ENCODE measurements at regions not wholly inside any gene's neighbourhood (a gene's known extent, or its start where the extent isn't known, plus 50 kb on each side); places are given as distances from the start of the nearest gene placed in this dataset.

DNA sequence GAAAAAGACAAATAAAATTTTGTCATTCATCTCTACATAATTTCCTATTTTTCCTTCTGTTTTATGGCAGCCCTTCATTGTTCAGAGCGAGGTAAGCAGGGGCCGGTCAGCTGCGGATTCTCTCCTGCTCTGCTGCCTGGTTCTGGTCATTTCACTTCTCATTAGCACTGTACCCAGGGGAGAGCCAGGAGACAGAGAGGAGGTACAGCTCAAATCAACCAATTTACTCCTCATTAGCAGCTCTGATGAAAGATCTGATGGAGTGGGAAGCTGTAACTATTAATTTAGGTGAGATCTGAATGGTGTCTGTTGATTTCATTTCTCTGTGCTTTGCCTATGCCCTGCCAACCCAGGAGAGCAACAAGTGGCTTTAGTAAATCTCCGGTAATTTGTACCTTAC is 241.5 kb upstream of the PFKP start:
- ATAC-seq = no peak
- no peaks in the 10 kb centered on the region for H3K9me3 ChIP-seq
- 86 to 94% (median 91%) methylated on average over 4 of the region's 4 CpGs for WGBS, 3 donors
- intact Hi-C loops (cut with DNase I) = no loop called here
- no peak for DNase-seq
- H3K27me3 ChIP-seq (ENCODE audit: insufficient read depth in 3 of 3, low read length in 2 of 3) = no peaks in the 10 kb centered on the region
- no peak for TF ChIP-seq CTCF (IDR thresholded peaks at IDR 0.05)
- H3K27ac ChIP-seq = no peak overlapping the region
- H3K4me3 ChIP-seq = no peak overlapping the region
- no peaks in the 10 kb centered on the region for H3K36me3 ChIP-seq (ENCODE audit: insufficient read depth in 1 of 2, low read depth in 1 of 2)
- no peaks in the 10 kb centered on the region for H3K4me1 ChIP-seq

GRCh38 chr10:2817940-2818636 is 249.3 kb upstream of the PFKP start:
- H3K36me3 ChIP-seq (ENCODE audit: insufficient read depth in 1 of 2, low read depth in 1 of 2) = no peaks in the 10 kb centered on the region
- ATAC-seq = no peak
- WGBS, 3 donors = 74 to 81% (median 78%) methylated on average over 20 of the region's 20 CpGs
- no peak overlapping the region for H3K4me3 ChIP-seq
- DNase-seq = no peak
- peaks cover 0 to 2% (median 0%) of the 10 kb centered on the region in 3 donors for H3K27me3 ChIP-seq (ENCODE audit: insufficient read depth in 3 of 3, low read length in 2 of 3)
- no peak for TF ChIP-seq CTCF (IDR thresholded peaks at IDR 0.05)
- no peaks in the 10 kb centered on the region for H3K4me1 ChIP-seq
- no peak overlapping the region for H3K27ac ChIP-seq
- intact Hi-C loops (cut with DNase I) = no loop called here
- H3K9me3 ChIP-seq = no peaks in the 10 kb centered on the region

DNA sequence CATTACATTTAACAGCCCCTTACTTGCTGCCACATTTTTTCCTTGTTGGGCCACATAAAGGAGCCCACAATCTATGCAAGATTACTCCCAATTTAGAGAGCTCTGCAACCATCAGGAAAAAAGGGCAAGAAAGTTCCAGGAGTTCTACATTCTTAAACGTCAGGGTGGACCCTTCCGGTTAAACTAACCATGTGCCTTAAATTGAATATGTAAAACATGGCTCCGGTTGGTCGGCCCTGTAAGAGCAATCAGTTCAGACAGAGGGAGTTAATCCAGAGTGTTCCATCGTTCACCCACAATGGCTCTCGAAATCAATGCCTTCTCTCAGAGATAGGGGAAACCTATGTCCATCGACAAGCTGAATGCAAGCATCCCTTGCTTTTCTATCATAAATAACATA is 253.7 kb upstream of the PFKP start:
- DNase-seq (no peak), ATAC-seq (no peak)
- H3K9me3 ChIP-seq = no peaks in the 10 kb centered on the region
- intact Hi-C loops (cut with DNase I) = no loop called here
- peaks cover 0 to 2% (median 0%) of the 10 kb centered on the region in 3 donors for H3K27me3 ChIP-seq (ENCODE audit: insufficient read depth in 3 of 3, low read length in 2 of 3)
- H3K36me3 ChIP-seq (ENCODE audit: insufficient read depth in 1 of 2, low read depth in 1 of 2) = no peaks in the 10 kb centered on the region
- TF ChIP-seq CTCF (IDR thresholded peaks at IDR 0.05) = no peak
- H3K27ac ChIP-seq = no peak overlapping the region
- 86 to 89% (median 88%) methylated on average over 7 of the region's 7 CpGs for WGBS, 3 donors
- H3K4me1 ChIP-seq = no peaks in the 10 kb centered on the region
- H3K4me3 ChIP-seq = no peak overlapping the region

DNA sequence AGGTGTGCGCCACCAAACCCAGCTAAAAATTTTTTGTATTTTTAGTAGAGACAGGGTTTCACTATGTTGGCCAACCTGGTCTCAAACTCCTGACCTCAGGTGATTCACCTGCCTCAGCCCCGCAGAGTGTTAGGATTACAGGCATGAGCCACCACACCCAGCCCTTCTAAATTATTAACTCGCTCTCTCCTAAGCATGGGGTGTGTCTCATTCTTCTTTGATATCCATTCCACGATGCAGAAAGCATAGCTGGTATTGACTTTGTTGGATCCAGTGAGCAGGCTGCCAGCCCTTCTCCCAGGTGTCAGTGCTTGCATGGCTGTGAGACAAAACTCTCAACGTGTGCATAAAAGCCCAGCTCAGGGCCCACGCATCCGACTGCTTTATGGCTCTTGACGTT is 254.1 kb upstream of the PFKP start:
- WGBS, 3 donors = 58 to 70% (median 64%) methylated on average over 8 of the region's 8 CpGs
- DNase-seq = no peak
- H3K36me3 ChIP-seq (ENCODE audit: insufficient read depth in 1 of 2, low read depth in 1 of 2) = no peaks in the 10 kb centered on the region
- peaks cover 0 to under 1% (median 0%) of the 10 kb centered on the region in 3 donors for H3K27me3 ChIP-seq (ENCODE audit: insufficient read depth in 3 of 3, low read length in 2 of 3)
- no peak overlapping the region for H3K27ac ChIP-seq
- ATAC-seq = no peak
- no peaks in the 10 kb centered on the region for H3K4me1 ChIP-seq
- intact Hi-C loops (cut with DNase I) = no loop called here
- no peak overlapping the region for H3K4me3 ChIP-seq
- H3K9me3 ChIP-seq = no peaks in the 10 kb centered on the region
- TF ChIP-seq CTCF (IDR thresholded peaks at IDR 0.05) = no peak

- H3K36me3 ChIP-seq (ENCODE audit: insufficient read depth in 1 of 2, low read depth in 1 of 2) = no peaks in the 10 kb centered on the region
- H3K4me1 ChIP-seq = no peaks in the 10 kb centered on the region
- intact Hi-C loops (cut with DNase I) = no loop called here
- H3K27me3 ChIP-seq (ENCODE audit: insufficient read depth in 3 of 3, low read length in 2 of 3) = no peaks in the 10 kb centered on the region
- H3K27ac ChIP-seq = no peak overlapping the region
- ATAC-seq = no peak
- DNase-seq = no peak
- H3K4me3 ChIP-seq = no peak overlapping the region
- TF ChIP-seq CTCF (IDR thresholded peaks at IDR 0.05) = no peak
- H3K9me3 ChIP-seq = no peaks in the 10 kb centered on the region
- 92 to 93% (median 92%) methylated on average over 3 of the region's 3 CpGs for WGBS, 3 donors
Measured at GRCh38 chr10:2812631-2813030, 254.7 kb upstream of the PFKP start.
